Spleen (tissue), 7 donors: ENCODE measurements at regions not wholly inside any gene's neighbourhood (a gene's known extent, or its start where the extent isn't known, plus 50 kb on each side); places are given as distances from the start of the nearest gene placed in this dataset.
"Not testable (repeated sequence)": the region's sequence is repeated elsewhere in the genome, so short reads cannot be mapped to it uniquely, and the experiment has no call there.

Experiments
- POLR2A ChIP-seq, 3 donors: fragments of 450-650 bp; IDR thresholded peaks; one replicate each; pipeline ENCODE4 v1.5.1; 2017; ENCODE audit warnings: antibody characterized with exemption in 3 of 3, mild to moderate bottlenecking in 1 of 3
- POLR2AphosphoS5 ChIP-seq, 3 donors: sonication (generic); formaldehyde crosslinking; IDR thresholded peaks; one replicate each; pipeline ENCODE4 v1.5.1; 2017; ENCODE audit warnings: antibody characterized with exemption in 3 of 3
- TF ChIP-seq, protein P1 (sequence below), 11 experiments: fragments of 200-600 bp in 7 of 11; fragments of 450-650 bp in 4 of 11; sonication (generic) in 4 of 11; IDR thresholded peaks in 8 of 11; conservative IDR thresholded peaks in 3 of 11; 1 replicate in 7 of 11; 2 replicates in 4 of 11; pipeline versions ENCODE4 v1.4.0 to v1.8.0; 2016 to 2021; ENCODE audit warnings: antibody characterized with exemption in 11 of 11, inconsistent platforms in 4 of 11, mild to moderate bottlenecking in 1 of 11
- donor health status: DM: no; HTN: no; CAD: no; lungs with moderate emphysema.
- donor health status: DM: no; HTN: no; CAD: no.
- donor health status: DM: no; HTN: no; CAD: no.

DNA sequence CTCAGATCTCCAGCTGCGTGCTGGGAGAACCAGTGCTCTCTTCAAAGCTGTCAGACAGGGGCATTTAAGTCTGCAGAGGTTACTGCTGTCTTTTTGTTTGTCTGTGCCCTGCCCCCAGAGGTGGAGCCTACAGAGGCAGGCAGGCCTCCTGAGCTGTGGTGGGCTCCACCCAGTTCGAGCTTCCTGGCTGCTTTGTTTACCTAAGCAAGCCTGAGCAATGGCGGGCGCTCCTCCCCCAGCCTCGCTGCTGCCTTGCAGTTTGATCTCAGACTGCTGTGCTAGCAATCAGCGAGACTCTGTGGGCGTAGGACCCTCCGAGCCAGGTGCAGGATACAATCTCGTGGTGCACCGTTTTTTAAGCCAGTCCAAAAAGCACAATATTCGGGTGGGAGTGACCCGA lies 864.4 kb downstream of the GBE1 start:
- TF ChIP-seq, protein P1, sequence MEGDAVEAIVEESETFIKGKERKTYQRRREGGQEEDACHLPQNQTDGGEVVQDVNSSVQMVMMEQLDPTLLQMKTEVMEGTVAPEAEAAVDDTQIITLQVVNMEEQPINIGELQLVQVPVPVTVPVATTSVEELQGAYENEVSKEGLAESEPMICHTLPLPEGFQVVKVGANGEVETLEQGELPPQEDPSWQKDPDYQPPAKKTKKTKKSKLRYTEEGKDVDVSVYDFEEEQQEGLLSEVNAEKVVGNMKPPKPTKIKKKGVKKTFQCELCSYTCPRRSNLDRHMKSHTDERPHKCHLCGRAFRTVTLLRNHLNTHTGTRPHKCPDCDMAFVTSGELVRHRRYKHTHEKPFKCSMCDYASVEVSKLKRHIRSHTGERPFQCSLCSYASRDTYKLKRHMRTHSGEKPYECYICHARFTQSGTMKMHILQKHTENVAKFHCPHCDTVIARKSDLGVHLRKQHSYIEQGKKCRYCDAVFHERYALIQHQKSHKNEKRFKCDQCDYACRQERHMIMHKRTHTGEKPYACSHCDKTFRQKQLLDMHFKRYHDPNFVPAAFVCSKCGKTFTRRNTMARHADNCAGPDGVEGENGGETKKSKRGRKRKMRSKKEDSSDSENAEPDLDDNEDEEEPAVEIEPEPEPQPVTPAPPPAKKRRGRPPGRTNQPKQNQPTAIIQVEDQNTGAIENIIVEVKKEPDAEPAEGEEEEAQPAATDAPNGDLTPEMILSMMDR (IDR thresholded peaks at IDR 0.05 in 8 of 11, conservative IDR thresholded peaks at IDR 0.05 in 3 of 11), result not testable (repeated sequence)
- not testable (repeated sequence) for TF ChIP-seq POLR2A, POLR2AphosphoS5 (IDR thresholded peaks at IDR 0.05)
